ENCODE measurements at regions not wholly inside any gene's neighbourhood (a gene's known extent, or its start where the extent isn't known, plus 50 kb on each side); places are given as distances from the start of the nearest gene placed in this dataset.
"Not testable (repeated sequence)": the region's sequence is repeated elsewhere in the genome, so short reads cannot be mapped to it uniquely, and the experiment has no call there.

GRCh38 chr5:106254784-106255183 is 1416.0 kb downstream of the EFNA5 start:
- Mint-ChIP-seq H3K4me1 (ENCODE audit: low read depth) (no peaks in the 10 kb centered on the region), H3K27ac (no peak overlapping the region), H3K36me3 (ENCODE audit: insufficient read depth in 2 of 2) (peaks cover 0 to 1% of the 10 kb centered on the region in 2 donors), H3K4me3 (no peak overlapping the region), H3K27me3 (ENCODE audit: low read depth) (no peaks in the 10 kb centered on the region), H3K9me3 (peaks cover 1 to 8% of the 10 kb centered on the region in 2 donors)
- DNase-seq: no peak
- no peak for ATAC-seq (replicated peaks in 1 of 2)

GRCh38 chr5:106246044-106246745 is 1424.5 kb downstream of the EFNA5 start:
- not testable (repeated sequence) for H3K9me3 Mint-ChIP-seq; H3K36me3 Mint-ChIP-seq (ENCODE audit: insufficient read depth in 2 of 2); H3K4me3 Mint-ChIP-seq; ATAC-seq (replicated peaks in 1 of 2); H3K4me1 Mint-ChIP-seq (ENCODE audit: low read depth); H3K27me3 Mint-ChIP-seq (ENCODE audit: low read depth); H3K27ac Mint-ChIP-seq; DNase-seq

GRCh38 chr5:106241409-106241808 is 1429.3 kb downstream of the EFNA5 start:
- no peak overlapping the region for H3K27ac Mint-ChIP-seq
- H3K4me1 Mint-ChIP-seq (ENCODE audit: low read depth): no peaks in the 10 kb centered on the region
- H3K9me3 Mint-ChIP-seq: peaks cover 1 to 2% of the 10 kb centered on the region in 2 donors
- H3K36me3 Mint-ChIP-seq (ENCODE audit: insufficient read depth in 2 of 2): peaks cover 0 to 2% of the 10 kb centered on the region in 2 donors
- H3K4me3 Mint-ChIP-seq: no peak overlapping the region
- DNase-seq (no peak), ATAC-seq (replicated peaks in 1 of 2) (no peak)
- no peaks in the 10 kb centered on the region for H3K27me3 Mint-ChIP-seq (ENCODE audit: low read depth)

- Mint-ChIP-seq H3K4me1 (ENCODE audit: low read depth) (no peaks in the 10 kb centered on the region), H3K36me3 (ENCODE audit: insufficient read depth in 2 of 2) (no peaks in the 10 kb centered on the region), H3K4me3 (no peak overlapping the region), H3K27me3 (ENCODE audit: low read depth) (no peaks in the 10 kb centered on the region), H3K27ac (no peak overlapping the region), H3K9me3 (peaks cover 0 to 7% of the 10 kb centered on the region in 2 donors)
- no peak for ATAC-seq (replicated peaks in 1 of 2)
- no peak for DNase-seq
Measured at GRCh38 chr5:106205916-106206571, 1464.7 kb downstream of the EFNA5 start.

- no peaks in the 10 kb centered on the region for H3K27me3 Mint-ChIP-seq (ENCODE audit: low read depth)
- ATAC-seq (replicated peaks in 1 of 2) (no peak), DNase-seq (no peak)
- no peaks in the 10 kb centered on the region for H3K4me1 Mint-ChIP-seq (ENCODE audit: low read depth)
- H3K4me3 Mint-ChIP-seq: no peak overlapping the region
- no peaks in the 10 kb centered on the region for H3K36me3 Mint-ChIP-seq (ENCODE audit: insufficient read depth in 2 of 2)
- peaks cover 3 to 6% of the 10 kb centered on the region in 2 donors for H3K9me3 Mint-ChIP-seq
- H3K27ac Mint-ChIP-seq: no peak overlapping the region
Measured at GRCh38 chr5:106202035-106202434, 1468.7 kb downstream of the EFNA5 start.

GRCh38 chr5:106200971-106201370 is 1469.8 kb downstream of the EFNA5 start:
- no peak for DNase-seq
- Mint-ChIP-seq H3K4me1 (ENCODE audit: low read depth) (no peaks in the 10 kb centered on the region), H3K4me3 (no peak overlapping the region), H3K9me3 (peaks cover 5 to 10% of the 10 kb centered on the region in 2 donors), H3K36me3 (ENCODE audit: insufficient read depth in 2 of 2) (no peaks in the 10 kb centered on the region), H3K27me3 (ENCODE audit: low read depth) (no peaks in the 10 kb centered on the region), H3K27ac (no peak overlapping the region)
- ATAC-seq (replicated peaks in 1 of 2): no peak

- no peak overlapping the region for H3K27ac Mint-ChIP-seq
- H3K36me3 Mint-ChIP-seq (ENCODE audit: insufficient read depth in 2 of 2): no peaks in the 10 kb centered on the region
Measured at GRCh38 chr5:106195679-106196474, 1474.9 kb downstream of the EFNA5 start.

GRCh38 chr5:106189121-106189809 is 1481.5 kb downstream of the EFNA5 start:
- no peak for DNase-seq
- H3K27ac Mint-ChIP-seq: no peak overlapping the region
- H3K36me3 Mint-ChIP-seq (ENCODE audit: insufficient read depth in 2 of 2): no peaks in the 10 kb centered on the region
- no peak for ATAC-seq (replicated peaks in 1 of 2)
- no peaks in the 10 kb centered on the region for H3K4me1 Mint-ChIP-seq (ENCODE audit: low read depth)
- H3K4me3 Mint-ChIP-seq: no peak overlapping the region
- H3K9me3 Mint-ChIP-seq: peaks cover 3 to 4% of the 10 kb centered on the region in 2 donors
- H3K27me3 Mint-ChIP-seq (ENCODE audit: low read depth): no peaks in the 10 kb centered on the region

More at GRCh38 chr5:106195679-106196474, 1474.9 kb downstream of the EFNA5 start:
- H3K9me3 Mint-ChIP-seq: peaks cover 9% of the 10 kb centered on the region in 2 donors
- no peaks in the 10 kb centered on the region for H3K4me1 Mint-ChIP-seq (ENCODE audit: low read depth)
- ATAC-seq (replicated peaks in 1 of 2) (no peak), DNase-seq (no peak)
- no peak overlapping the region for H3K4me3 Mint-ChIP-seq
- H3K27me3 Mint-ChIP-seq (ENCODE audit: low read depth): no peaks in the 10 kb centered on the region

- peaks cover 0 to 4% of the 10 kb centered on the region in 2 donors for H3K9me3 Mint-ChIP-seq
- ATAC-seq (replicated peaks in 1 of 2) (no peak), DNase-seq (no peak)
- no peaks in the 10 kb centered on the region for H3K27me3 Mint-ChIP-seq (ENCODE audit: low read depth)
- no peak overlapping the region for H3K4me3 Mint-ChIP-seq
- H3K4me1 Mint-ChIP-seq (ENCODE audit: low read depth): no peaks in the 10 kb centered on the region
- peaks cover 0 to under 1% of the 10 kb centered on the region in 2 donors for H3K36me3 Mint-ChIP-seq (ENCODE audit: insufficient read depth in 2 of 2)
- no peak overlapping the region for H3K27ac Mint-ChIP-seq
Measured at GRCh38 chr5:106185661-106186081, 1485.1 kb downstream of the EFNA5 start.

GRCh38 chr5:106174903-106175302 is 1495.8 kb downstream of the EFNA5 start:
- peaks cover 8 to 11% of the 10 kb centered on the region in 2 donors for H3K9me3 Mint-ChIP-seq
- H3K27ac Mint-ChIP-seq: no peak overlapping the region
- H3K36me3 Mint-ChIP-seq (ENCODE audit: insufficient read depth in 2 of 2): peaks cover 0 to 7% of the 10 kb centered on the region in 2 donors
- no peak for ATAC-seq (replicated peaks in 1 of 2)
- DNase-seq: no peak
- H3K4me1 Mint-ChIP-seq (ENCODE audit: low read depth): no peaks in the 10 kb centered on the region
- no peak overlapping the region for H3K4me3 Mint-ChIP-seq
- H3K27me3 Mint-ChIP-seq (ENCODE audit: low read depth): no peaks in the 10 kb centered on the region

- ATAC-seq (replicated peaks in 1 of 2): no peak
Measured at GRCh38 chr5:106172681-106173532, 1497.8 kb downstream of the EFNA5 start.

GRCh38 chr5:106171708-106172107 is 1499.0 kb downstream of the EFNA5 start:
- no peaks in the 10 kb centered on the region for H3K4me1 Mint-ChIP-seq (ENCODE audit: low read depth)
- no peak for ATAC-seq (replicated peaks in 1 of 2)
- H3K27ac Mint-ChIP-seq: no peak overlapping the region
- no peaks in the 10 kb centered on the region for H3K27me3 Mint-ChIP-seq (ENCODE audit: low read depth)
- H3K9me3 Mint-ChIP-seq: peaks cover 8 to 10% of the 10 kb centered on the region in 2 donors
- H3K4me3 Mint-ChIP-seq: no peak overlapping the region
- no peak for DNase-seq
- H3K36me3 Mint-ChIP-seq (ENCODE audit: insufficient read depth in 2 of 2): peaks cover 0 to 7% of the 10 kb centered on the region in 2 donors

More at GRCh38 chr5:106172681-106173532, 1497.8 kb downstream of the EFNA5 start:
- peaks cover 10 to 13% of the 10 kb centered on the region in 2 donors for H3K9me3 Mint-ChIP-seq
- H3K36me3 Mint-ChIP-seq (ENCODE audit: insufficient read depth in 2 of 2): peaks cover 0 to 7% of the 10 kb centered on the region in 2 donors
- no peak overlapping the region for H3K27ac Mint-ChIP-seq
- H3K27me3 Mint-ChIP-seq (ENCODE audit: low read depth): no peaks in the 10 kb centered on the region
- H3K4me3 Mint-ChIP-seq: no peak overlapping the region
- DNase-seq: no peak
- no peaks in the 10 kb centered on the region for H3K4me1 Mint-ChIP-seq (ENCODE audit: low read depth)

Data from activated T-cell treated with anti-CD3 and anti-CD28 coated beads, Interleukin-2, amount 50 U/mL, for 72 hours (primary cell).